ENCODE measurements at regions not wholly inside any gene's neighbourhood (a gene's known extent, or its start where the extent isn't known, plus 50 kb on each side); places are given as distances from the start of the nearest gene placed in this dataset.
"Not testable (repeated sequence)": the region's sequence is repeated elsewhere in the genome, so short reads cannot be mapped to it uniquely, and the experiment has no call there.

- no peak for ATAC-seq
- DNase-seq (ENCODE audit: low spot score) = no peak
- intact Hi-C loops (cut with DNase I) = no loop called here
Measured at GRCh38 chr18:30743033-30743432, 299.5 kb downstream of the DSC3 start.

DNA sequence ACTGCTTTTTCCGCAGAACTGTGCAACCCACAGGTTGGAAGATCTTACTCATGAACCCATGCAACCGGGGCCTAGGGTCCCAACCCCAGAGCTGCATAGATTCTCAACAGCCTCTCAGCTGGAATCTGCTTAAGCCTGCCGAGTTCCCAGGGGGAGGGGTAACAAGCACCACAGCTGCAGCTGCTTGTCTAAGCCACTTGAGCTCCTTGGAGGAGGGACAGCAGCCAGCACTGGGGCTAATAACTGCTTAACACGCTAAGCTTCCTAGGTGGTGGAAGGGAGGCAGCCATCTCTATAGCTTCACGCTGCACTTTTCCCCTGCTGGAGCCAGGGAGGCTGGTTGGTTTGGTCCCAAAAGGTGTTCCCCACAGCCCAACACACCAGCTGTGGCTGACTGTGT lies 311.6 kb downstream of the DSC3 start:
- no peak for DNase-seq (ENCODE audit: low spot score)
- intact Hi-C loops (cut with DNase I) = no loop called here
- ATAC-seq = no peak

DNA sequence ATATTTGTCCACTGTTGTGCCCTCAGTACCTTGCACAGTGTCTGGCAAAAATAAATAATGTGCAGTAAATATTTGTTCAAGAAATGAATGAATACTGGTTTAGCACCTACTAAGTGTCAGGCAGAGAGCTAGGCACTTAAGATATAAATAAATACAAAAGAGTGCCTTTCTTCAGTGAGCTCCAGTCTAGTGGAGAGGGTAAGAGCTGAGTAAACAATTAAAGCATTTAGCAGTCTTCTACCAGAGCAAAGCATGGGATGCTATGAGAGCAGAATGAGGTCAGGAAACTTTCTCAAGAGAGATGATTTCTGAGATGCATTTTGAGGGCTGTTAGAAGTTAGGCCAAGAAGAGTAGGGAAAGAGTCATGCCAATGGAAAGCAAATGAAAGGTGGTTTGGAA lies 314.7 kb downstream of the DSC3 start:
- ATAC-seq (no peak), DNase-seq (ENCODE audit: low spot score) (no peak)
- intact Hi-C loops (cut with DNase I) = no loop called here

- no peak for DNase-seq (ENCODE audit: low spot score)
- intact Hi-C loops (cut with DNase I) = no loop called here
- ATAC-seq = no peak
Measured at GRCh38 chr18:30713299-30713698, 329.2 kb downstream of the DSC3 start.

DNA sequence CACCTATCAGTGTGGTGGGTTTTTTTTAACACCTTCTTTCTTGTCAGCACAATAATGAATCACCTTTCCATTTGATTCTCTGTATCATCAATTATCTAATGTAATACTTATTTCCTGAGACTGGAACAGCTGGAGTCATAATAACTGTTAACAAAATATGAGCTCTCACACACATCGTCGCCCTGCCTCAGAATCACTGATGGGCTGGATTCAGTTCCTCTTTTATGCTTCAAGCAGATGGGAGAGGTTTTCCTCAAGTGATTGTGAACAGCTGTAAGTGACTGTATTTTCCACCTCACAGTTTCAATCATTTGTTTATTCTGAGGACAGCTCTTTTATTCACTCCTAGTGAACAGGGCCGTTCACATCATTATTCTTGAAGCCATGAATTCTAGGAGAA lies 330.2 kb downstream of the DSC3 start:
- DNase-seq (ENCODE audit: low spot score) (no peak), ATAC-seq (no peak)
- intact Hi-C loops (cut with DNase I) = no loop called here

DNA sequence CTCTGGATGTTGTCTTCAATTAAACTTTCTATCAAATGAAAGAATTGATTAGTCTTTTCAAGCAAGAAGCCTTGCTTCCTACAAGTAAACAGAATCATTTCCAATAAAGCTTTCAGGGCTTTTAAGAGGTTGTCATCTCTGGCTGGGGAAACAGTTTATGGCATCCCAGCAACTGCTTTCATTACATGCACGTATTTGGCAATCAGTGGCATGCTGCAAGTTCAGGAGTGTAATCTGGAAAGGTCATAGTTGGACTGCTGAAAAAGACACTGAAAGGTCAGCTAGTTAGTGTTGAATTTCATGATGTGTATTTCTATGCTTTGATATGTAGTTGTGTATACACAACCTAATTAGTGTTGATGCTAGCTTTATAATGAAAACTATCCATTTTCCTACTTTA lies 332.9 kb downstream of the DSC3 start:
- intact Hi-C loops (cut with DNase I) = no loop called here
- no peak for DNase-seq (ENCODE audit: low spot score)
- no peak for ATAC-seq

DNA sequence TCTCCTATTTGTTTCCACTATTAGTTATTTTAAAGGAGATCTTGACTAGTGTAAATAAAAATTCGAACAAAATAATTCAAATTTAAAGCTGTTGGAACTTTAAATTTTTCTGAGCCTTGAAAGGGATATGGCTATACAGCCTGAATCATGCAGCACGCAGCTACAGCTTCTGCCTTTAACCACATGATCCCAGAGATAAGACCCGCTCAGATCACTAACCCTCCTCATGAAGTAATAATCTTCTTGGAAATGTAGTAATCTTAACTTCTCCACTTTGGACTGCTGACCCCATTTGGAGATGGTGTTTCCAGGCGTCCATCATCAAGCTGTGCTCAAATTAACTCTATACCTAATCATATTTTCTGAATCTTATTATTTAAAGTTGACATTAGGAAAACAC lies 336.6 kb downstream of the DSC3 start:
- intact Hi-C loops (cut with DNase I) = no loop called here
- DNase-seq (ENCODE audit: low spot score) = no peak
- no peak for ATAC-seq

- DNase-seq (ENCODE audit: low spot score) (no peak), ATAC-seq (no peak)
- intact Hi-C loops (cut with DNase I) = no loop called here
Measured at GRCh38 chr18:30698571-30698970, 344.0 kb downstream of the DSC3 start.

DNA sequence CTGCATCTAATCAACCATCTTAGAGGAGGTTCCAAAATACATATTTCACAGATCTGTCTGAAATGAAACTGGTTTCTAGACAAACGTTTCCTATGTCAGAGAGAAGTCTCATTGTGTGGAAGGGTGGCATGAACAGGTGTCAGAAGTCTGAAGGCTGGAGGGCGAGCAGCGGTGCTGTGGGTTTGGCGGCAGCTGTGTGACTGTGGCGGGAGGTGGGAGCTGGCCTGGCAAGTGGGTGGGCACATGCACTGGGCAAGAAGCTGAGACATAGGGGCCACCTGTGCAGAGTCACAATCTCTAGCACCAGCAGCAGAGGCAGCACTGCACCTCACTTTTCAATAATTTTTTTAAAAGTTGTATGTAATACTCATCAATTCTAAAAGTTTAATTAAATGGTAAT lies 346.3 kb downstream of the DSC3 start:
- ATAC-seq = no peak
- no peak for DNase-seq (ENCODE audit: low spot score)
- intact Hi-C loops (cut with DNase I) = no loop called here

DNA sequence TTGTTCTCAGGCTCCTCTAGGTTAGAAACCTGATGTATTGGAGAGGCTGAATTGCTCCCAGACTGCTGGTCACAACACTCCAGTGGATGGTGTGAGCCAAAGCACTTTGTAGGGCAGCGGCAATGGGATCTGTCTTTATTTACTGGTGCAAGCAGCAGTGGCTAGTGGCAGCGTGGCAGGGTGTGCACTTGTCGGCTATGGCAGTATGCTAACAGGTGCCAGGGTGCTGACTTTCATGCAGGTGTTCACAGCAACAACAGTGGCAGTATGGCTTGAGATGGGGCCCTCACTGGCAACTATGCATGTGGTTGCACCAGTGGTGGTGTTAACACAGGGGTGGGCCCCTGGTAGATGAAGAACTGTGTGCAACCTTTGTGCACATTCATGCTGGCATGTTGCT lies 347.8 kb downstream of the DSC3 start:
- DNase-seq (ENCODE audit: low spot score) (no peak), ATAC-seq (no peak)
- intact Hi-C loops (cut with DNase I) = no loop called here

- intact Hi-C loops (cut with DNase I) = no loop called here
- DNase-seq (ENCODE audit: low spot score) (no peak), ATAC-seq (no peak)
Measured at GRCh38 chr18:30689216-30689615, 353.3 kb downstream of the DSC3 start.

DNA sequence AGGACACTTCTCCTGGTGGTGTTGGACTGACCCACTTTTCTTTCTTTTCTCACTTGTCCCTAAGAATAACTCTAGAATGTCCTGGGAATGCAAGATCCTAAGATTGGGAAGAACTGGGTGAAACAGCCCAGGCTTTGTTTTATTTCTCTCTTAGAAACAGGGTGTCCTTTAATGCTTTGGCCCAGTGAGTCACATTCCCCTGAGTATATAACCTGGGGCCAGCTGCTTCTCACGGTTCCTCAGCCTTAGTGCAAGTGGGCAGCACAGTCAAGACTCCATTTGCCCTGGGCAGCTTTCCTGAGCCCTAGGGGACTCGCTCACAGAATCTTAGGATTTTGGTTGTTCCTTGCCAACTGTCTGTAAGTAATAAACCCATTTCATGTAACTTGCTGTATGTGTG lies 355.0 kb downstream of the DSC3 start:
- ATAC-seq (no peak), DNase-seq (ENCODE audit: low spot score) (no peak)
- intact Hi-C loops (cut with DNase I) = no loop called here

GRCh38 chr18:30684825-30685481 lies 357.6 kb downstream of the DSC3 start:
- DNase-seq (ENCODE audit: low spot score) = no peak
- no peak for ATAC-seq
- intact Hi-C loops (cut with DNase I) = no loop called here

- ATAC-seq (no peak), DNase-seq (ENCODE audit: low spot score) (no peak)
- intact Hi-C loops (cut with DNase I) = no loop called here
Measured at GRCh38 chr18:30683836-30684235, 358.7 kb downstream of the DSC3 start.

DNA sequence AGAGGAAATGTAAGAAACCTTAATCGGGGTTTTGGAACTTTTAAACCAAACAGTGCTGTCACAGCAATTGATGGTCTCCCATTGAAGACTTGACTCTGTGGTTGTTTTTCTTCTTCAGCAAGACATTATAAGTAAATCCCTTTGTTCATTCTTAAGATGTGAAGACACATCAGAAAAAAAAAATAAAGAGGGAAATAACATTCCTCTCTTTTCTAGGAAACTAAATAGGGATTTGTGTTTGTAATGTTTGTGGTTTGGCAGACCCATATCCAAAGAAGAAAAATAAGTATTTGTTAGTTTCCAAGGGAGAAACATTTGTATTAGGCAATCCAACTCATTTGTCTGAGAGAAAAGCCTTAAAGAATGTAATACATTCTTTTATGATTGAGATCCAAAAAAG lies 359.9 kb downstream of the DSC3 start:
- intact Hi-C loops (cut with DNase I) = no loop called here
- DNase-seq (ENCODE audit: low spot score) (no peak), ATAC-seq (peak; percentile 87)

- ATAC-seq (no peak), DNase-seq (ENCODE audit: low spot score) (no peak)
- intact Hi-C loops (cut with DNase I) = no loop called here
Measured at GRCh38 chr18:30679285-30679930, 363.1 kb downstream of the DSC3 start.

- DNase-seq (ENCODE audit: low spot score); ATAC-seq; intact Hi-C loops (cut with DNase I): not testable (repeated sequence)
Measured at GRCh38 chr18:30677813-30678212, 364.7 kb downstream of the DSC3 start.

DNA sequence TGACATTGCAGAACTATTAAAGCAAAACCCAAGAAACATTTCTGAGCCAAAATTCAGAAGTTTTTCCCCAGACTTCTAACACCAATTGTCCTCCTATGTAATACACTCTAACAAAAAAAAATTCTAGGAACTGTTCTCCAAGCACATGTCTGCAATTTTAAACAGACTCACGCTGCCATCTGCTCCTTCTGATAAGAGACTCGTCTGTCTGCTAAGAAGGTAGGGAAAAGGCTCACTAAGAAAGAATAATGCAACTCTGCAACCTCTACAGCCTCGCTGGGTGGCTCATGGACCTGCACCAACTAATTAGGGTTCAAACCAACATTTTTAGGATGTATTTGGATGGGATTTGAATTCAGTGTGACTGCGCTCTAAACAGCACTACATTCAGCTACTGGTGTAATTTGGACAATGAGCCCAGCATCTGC lies 366.5 kb downstream of the DSC3 start:
- DNase-seq (ENCODE audit: low spot score) (no peak), ATAC-seq (no peak)
- intact Hi-C loops (cut with DNase I) = no loop called here

- intact Hi-C loops (cut with DNase I) = no loop called here
- DNase-seq (ENCODE audit: low spot score) = no peak
- no peak for ATAC-seq
Measured at GRCh38 chr18:30675493-30675892, 367.0 kb downstream of the DSC3 start.

GRCh38 chr18:30675072-30675471 lies 367.5 kb downstream of the DSC3 start:
- DNase-seq (ENCODE audit: low spot score) = no peak
- no peak for ATAC-seq
- intact Hi-C loops (cut with DNase I) = no loop called here

DNA sequence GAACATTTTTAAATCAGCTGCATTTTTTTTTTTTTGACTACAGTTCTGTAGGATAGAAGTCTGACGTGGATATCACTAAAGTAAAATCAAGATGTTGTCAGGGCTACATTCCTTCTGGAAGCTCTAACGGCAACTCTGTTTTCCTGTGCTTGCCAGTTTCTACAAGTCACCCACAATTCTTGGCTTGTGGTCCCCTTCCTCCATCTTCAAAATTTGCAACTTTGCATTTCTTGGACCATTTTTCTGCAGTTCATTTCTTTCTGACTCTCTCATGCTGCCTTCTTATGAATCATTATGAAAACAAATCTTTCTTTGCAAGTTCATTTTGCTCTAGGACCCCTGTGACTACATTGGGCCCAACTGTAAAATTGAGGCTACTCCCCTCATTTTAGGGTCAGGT lies 367.9 kb downstream of the DSC3 start:
- intact Hi-C loops (cut with DNase I) = no loop called here
- no peak for DNase-seq (ENCODE audit: low spot score)
- no peak for ATAC-seq

Data from sciatic nerve (tissue), 2 donors.